Smooth muscle cell (in vitro differentiated cells): ENCODE measurements at regions not wholly inside any gene's neighbourhood (a gene's known extent, or its start where the extent isn't known, plus 50 kb on each side); places are given as distances from the start of the nearest gene placed in this dataset.

Experiments used
- DNase-seq: peaks from one replicate; lab custom pipeline; 2025; ENCODE audit not compliant: unreplicated experiment; lab: John Stamatoyannopoulos, UW
- H2AFZ ChIP-seq: fragments of 200-600 bp; sonication (generic); 2 replicates; pipeline ENCODE4 v1.6.0; 2016; ENCODE audit warnings: antibody characterized with exemption, low read depth, mild to moderate bottlenecking
- H3F3A ChIP-seq: fragments of 200-600 bp; sonication (generic); 2 replicates; pipeline ENCODE4 v1.6.0; 2017; ENCODE audit warnings: antibody characterized with exemption, low read depth
- H3K27ac ChIP-seq: fragments of 200-600 bp; sonication (generic); 2 replicates; pipeline ENCODE4 v1.5.1; 2016; ENCODE audit warnings: low read depth, mild to moderate bottlenecking
- H3K27me3 ChIP-seq: fragments of 200-600 bp; sonication (generic); 2 replicates; pipeline ENCODE4 v1.6.1; 2016; ENCODE audit warnings: low read depth, mild to moderate bottlenecking
- H3K36me3 ChIP-seq: fragments of 200-600 bp; sonication (generic); 2 replicates; pipeline ENCODE4 v1.5.1; 2016; ENCODE audit warnings: low read depth
- H3K4me1 ChIP-seq: fragments of 200-600 bp; sonication (generic); 2 replicates; pipeline ENCODE4 v1.5.1; 2016; ENCODE audit warnings: low read depth
- H3K4me2 ChIP-seq: fragments of 200-600 bp; sonication (generic); 2 replicates; pipeline ENCODE4 v1.6.0; 2016; ENCODE audit warnings: mild to moderate bottlenecking
- H3K4me3 ChIP-seq: fragments of 200-600 bp; sonication (generic); 2 replicates; pipeline ENCODE4 v1.5.1; 2016; ENCODE audit warnings: mild to moderate bottlenecking
- H3K79me2 ChIP-seq: fragments of 200-600 bp; sonication (generic); 2 replicates; pipeline ENCODE4 v1.6.0; 2016; ENCODE audit warnings: low read depth, mild to moderate bottlenecking
- H3K9ac ChIP-seq: fragments of 200-600 bp; sonication (generic); 2 replicates; pipeline ENCODE4 v1.6.0; 2016; ENCODE audit warnings: low read depth
- H3K9me3 ChIP-seq: fragments of 200-600 bp; sonication (generic); replicated peaks from 2 replicates; pipeline ENCODE4 v1.5.1; 2016; ENCODE audit warnings: low read depth
- H4K20me1 ChIP-seq: fragments of 200-600 bp; sonication (generic); 2 replicates; pipeline ENCODE4 v1.6.0; 2016; ENCODE audit warnings: low read depth
- CTCF ChIP-seq: fragments of 200-600 bp; sonication (generic); IDR thresholded peaks from 2 replicates; pipeline ENCODE4 v1.5.1; 2017; ENCODE audit warnings: borderline replicate concordance, mild to moderate bottlenecking, antibody characterized with exemption; ENCODE audit not compliant: insufficient read depth, poor library complexity, severe bottlenecking
- WGBS: methylation state at CpG from one replicate; pipeline ENCODE4 v1.1.7; 2016; ENCODE audit warnings: low lambda C conversion rate; 5-methylcytosine and 5-hydroxymethylcytosine counted together

- Histone ChIP-seq H3K27me3 (peaks cover 7% of the 10 kb centered on the region), H3K4me3 (no peak overlapping the region), H4K20me1 (no peaks in the 10 kb centered on the region), H3K4me1 (no peaks in the 10 kb centered on the region), H2AFZ (no peak overlapping the region), H3K36me3 (no peaks in the 10 kb centered on the region), H3K27ac (no peak overlapping the region), H3K9ac (no peak overlapping the region), H3K9me3 (no peaks in the 10 kb centered on the region), H3K4me2 (no peak overlapping the region), H3F3A (no peaks in the 10 kb centered on the region), H3K79me2 (no peaks in the 10 kb centered on the region)
- 85% methylated on average over 1 of the region's 1 CpG for WGBS
- no peak for TF ChIP-seq CTCF
- no peak for DNase-seq
Observed at GRCh38 chr11:33520112-33520511, 180.5 kb downstream of the C11orf91 start.

- H3K4me1 ChIP-seq, result no peaks in the 10 kb centered on the region
- H3K36me3 ChIP-seq, result no peaks in the 10 kb centered on the region
- peaks cover 7% of the 10 kb centered on the region for H3K27me3 ChIP-seq
- H3F3A ChIP-seq, result no peaks in the 10 kb centered on the region
- H3K4me3 ChIP-seq, result no peak overlapping the region
- H3K4me2 ChIP-seq, result no peak overlapping the region
- H2AFZ ChIP-seq, result no peak overlapping the region
- H3K9ac ChIP-seq, result no peak overlapping the region
- H3K9me3 ChIP-seq, result no peaks in the 10 kb centered on the region
- H3K27ac ChIP-seq, result no peak overlapping the region
- no peaks in the 10 kb centered on the region for H4K20me1 ChIP-seq
- WGBS, result 77% methylated on average over 5 of the region's 5 CpGs
- H3K79me2 ChIP-seq, result no peaks in the 10 kb centered on the region
- TF ChIP-seq CTCF, result no peak
- DNase-seq, result no peak
Observed at GRCh38 chr11:33515347-33515746, 185.3 kb downstream of the C11orf91 start.

GRCh38 chr11:33514079-33514925 lies 186.3 kb downstream of the C11orf91 start:
- Histone ChIP-seq H3K27me3 (peaks cover 7% of the 10 kb centered on the region), H3K4me2 (no peak overlapping the region), H2AFZ (no peak overlapping the region), H4K20me1 (no peaks in the 10 kb centered on the region), H3K9me3 (no peaks in the 10 kb centered on the region), H3K4me1 (no peaks in the 10 kb centered on the region), H3K27ac (no peak overlapping the region), H3F3A (no peaks in the 10 kb centered on the region), H3K4me3 (no peak overlapping the region), H3K36me3 (no peaks in the 10 kb centered on the region), H3K9ac (no peak overlapping the region), H3K79me2 (no peaks in the 10 kb centered on the region)
- WGBS, result 92% methylated on average over 6 of the region's 6 CpGs
- no peak for DNase-seq
- TF ChIP-seq CTCF, result no peak

GRCh38 chr11:33509632-33510031 lies 191.0 kb downstream of the C11orf91 start:
- Histone ChIP-seq H3K4me3 (no peak overlapping the region), H4K20me1 (peaks cover 8% of the 10 kb centered on the region), H3K4me2 (no peak overlapping the region), H3F3A (no peaks in the 10 kb centered on the region), H2AFZ (no peak overlapping the region), H3K27me3 (no peaks in the 10 kb centered on the region), H3K27ac (no peak overlapping the region), H3K9me3 (no peaks in the 10 kb centered on the region), H3K79me2 (no peaks in the 10 kb centered on the region), H3K9ac (no peak overlapping the region), H3K4me1 (no peaks in the 10 kb centered on the region), H3K36me3 (no peaks in the 10 kb centered on the region)
- no peak for DNase-seq
- TF ChIP-seq CTCF, result no peak
- WGBS, result 85% methylated on average over 3 of the region's 3 CpGs
